ENCODE measurements at regions not wholly inside any gene's neighbourhood (a gene's known extent, or its start where the extent isn't known, plus 50 kb on each side); places are given as distances from the start of the nearest gene placed in this dataset.

DNA sequence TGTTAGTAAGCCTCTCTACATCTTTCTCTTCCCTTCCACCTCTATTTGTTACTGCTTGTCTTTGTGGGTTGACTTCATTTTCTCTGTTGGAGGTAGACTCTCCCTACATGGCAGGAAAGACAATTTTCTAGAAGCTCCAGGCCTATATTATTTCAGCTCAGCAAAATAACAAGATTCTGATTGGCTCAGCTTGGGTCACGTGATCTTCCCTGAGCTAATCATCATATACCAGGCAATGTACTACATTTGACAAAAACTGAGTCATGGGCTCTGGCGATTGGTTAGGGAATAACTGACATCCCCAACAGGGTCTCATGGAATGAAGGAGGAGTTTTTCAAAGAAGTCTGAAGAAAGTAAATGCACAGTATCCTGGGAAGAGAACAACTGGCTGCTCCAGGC, 65.6 kb upstream of the NR3C1 start (continued):
- no peak for TF ChIP-seq EP300 (IDR thresholded peaks at IDR 0.05; ENCODE audit: borderline replicate concordance in 1 of 2, low read depth in 2 of 2, low read length in 2 of 2)
